ENCODE measurements at regions not wholly inside any gene's neighbourhood (a gene's known extent, or its start where the extent isn't known, plus 50 kb on each side); places are given as distances from the start of the nearest gene placed in this dataset.

DNA sequence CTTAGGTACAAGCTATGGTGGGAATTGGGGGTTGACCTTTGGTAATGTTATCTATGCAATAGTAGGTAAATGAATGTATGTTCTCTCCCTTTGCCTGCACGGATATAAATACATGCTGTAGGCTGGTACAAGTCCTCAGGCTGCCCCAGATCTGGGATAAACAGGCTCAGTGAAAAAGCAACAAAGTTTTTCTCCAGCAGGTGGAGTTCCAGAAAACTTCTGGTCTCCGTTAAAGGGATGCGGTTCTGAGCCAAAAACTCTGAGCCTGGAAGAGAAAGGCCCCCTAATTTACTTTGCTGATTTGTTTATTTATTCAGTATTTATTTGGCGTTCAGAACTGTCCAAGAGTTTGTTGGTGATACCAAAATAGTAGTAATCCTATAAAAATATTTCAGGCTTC is 204.7 kb downstream of the ADRA2A start:
- TF ChIP-seq HDAC2 (IDR thresholded peaks at IDR 0.05) (no peak), POLR2A (IDR thresholded peaks at IDR 0.05; ENCODE audit: low read length) (no peak), CTCF (IDR thresholded peaks at IDR 0.05) (peak; percentile 23; the same call in 1 of the 3 replicates), MYC (IDR thresholded peaks at IDR 0.05; ENCODE audit: borderline replicate concordance, low read length) (no peak), USF2 (IDR thresholded peaks at IDR 0.05) (no peak), POLR2AphosphoS2 (conservative IDR thresholded peaks at IDR 0.05; ENCODE audit: low read length) (no peak), RCOR1 (IDR thresholded peaks at IDR 0.05; ENCODE audit: low read depth, low read length) (no peak)
